HG02763 (cell line): ENCODE measurements at regions not wholly inside any gene's neighbourhood (a gene's known extent, or its start where the extent isn't known, plus 50 kb on each side); places are given as distances from the start of the nearest gene placed in this dataset.

ENCODE experiments used
- ATAC-seq: cut with Tn5 transposase; IDR thresholded peaks from one replicate; pipeline ENCODE4 v1.9.1; 2021; ENCODE audit warnings: mild to moderate bottlenecking, moderate library complexity; ENCODE audit not compliant: unreplicated experiment

GRCh38 chr5:145130996-145131395, 704.1 kb downstream of the PRELID2 start:
- no peak for ATAC-seq

- no peak for ATAC-seq
Measured at GRCh38 chr5:145129797-145130196, 705.3 kb downstream of the PRELID2 start.

GRCh38 chr5:145124806-145125205, 710.3 kb downstream of the PRELID2 start:
- no peak for ATAC-seq

DNA sequence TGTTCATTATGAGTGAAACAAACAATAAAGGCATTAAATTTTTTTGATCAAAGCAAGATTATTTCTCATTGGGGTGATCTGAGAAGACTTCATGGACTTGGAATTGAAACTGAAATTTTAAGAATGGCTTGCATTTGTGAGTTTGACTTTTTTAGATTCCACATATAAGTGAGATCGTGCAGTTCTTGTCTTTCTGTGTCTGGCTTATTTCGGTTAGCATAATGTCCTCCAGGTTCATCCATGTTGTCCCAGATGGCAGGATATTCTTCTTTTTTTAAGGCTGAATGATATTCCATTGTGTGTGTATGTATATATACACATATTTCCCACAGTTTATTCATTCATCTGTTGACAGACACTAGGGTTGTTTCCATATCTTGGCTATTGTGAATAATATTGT, 716.5 kb downstream of the PRELID2 start:
- no peak for ATAC-seq

- no peak for ATAC-seq
Measured at GRCh38 chr5:145118127-145118526, 717.0 kb downstream of the PRELID2 start.

GRCh38 chr5:145117285-145117684, 717.9 kb downstream of the PRELID2 start:
- ATAC-seq: no peak

GRCh38 chr5:145111420-145111819, 723.7 kb downstream of the PRELID2 start:
- ATAC-seq: no peak

DNA sequence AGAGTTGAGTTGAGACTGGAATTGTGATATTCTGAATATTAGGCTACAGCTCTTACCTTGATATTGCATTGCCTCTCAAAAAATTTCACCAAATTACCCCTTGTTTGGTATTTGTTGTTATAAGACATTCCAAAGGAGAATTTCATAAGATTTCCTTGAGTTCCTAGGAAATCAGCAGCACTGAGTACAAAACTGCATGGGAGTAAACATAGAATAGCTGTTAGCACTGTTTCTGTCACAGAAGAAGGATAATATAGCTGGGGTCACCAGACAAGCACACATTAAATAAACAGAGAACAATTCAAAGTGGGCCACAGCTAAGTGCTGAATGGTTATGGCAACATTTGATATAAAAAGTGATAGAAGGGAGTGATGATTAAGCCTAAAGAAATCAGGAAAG, 724.3 kb downstream of the PRELID2 start:
- no peak for ATAC-seq

GRCh38 chr5:145110181-145110580, 725.0 kb downstream of the PRELID2 start:
- ATAC-seq: no peak

DNA sequence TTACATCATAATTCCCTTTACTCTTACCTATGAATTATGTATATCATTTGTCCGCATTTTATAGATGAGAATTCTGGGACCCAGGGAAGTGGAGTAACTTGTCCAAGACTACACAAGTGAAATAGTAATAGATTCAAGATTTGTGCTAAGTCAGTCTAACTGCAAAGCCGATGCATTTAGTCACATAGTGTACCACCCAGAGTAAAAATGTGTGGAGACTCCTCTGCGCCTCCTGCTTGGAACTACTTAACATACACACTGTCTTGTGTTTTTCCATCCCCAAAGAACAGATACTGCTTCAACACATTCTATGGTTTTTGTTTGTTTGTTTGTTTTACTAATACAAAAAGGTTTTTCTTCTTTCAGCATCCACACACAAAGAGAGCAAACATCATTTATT, 729.8 kb downstream of the PRELID2 start:
- no peak for ATAC-seq

GRCh38 chr5:145104106-145104505, 731.0 kb downstream of the PRELID2 start:
- no peak for ATAC-seq

GRCh38 chr5:145101246-145101645, 733.9 kb downstream of the PRELID2 start:
- no peak for ATAC-seq

GRCh38 chr5:145090115-145090514, 745.0 kb downstream of the PRELID2 start:
- ATAC-seq: no peak

- no peak for ATAC-seq
Measured at GRCh38 chr5:145084834-145085233, 750.3 kb downstream of the PRELID2 start.

DNA sequence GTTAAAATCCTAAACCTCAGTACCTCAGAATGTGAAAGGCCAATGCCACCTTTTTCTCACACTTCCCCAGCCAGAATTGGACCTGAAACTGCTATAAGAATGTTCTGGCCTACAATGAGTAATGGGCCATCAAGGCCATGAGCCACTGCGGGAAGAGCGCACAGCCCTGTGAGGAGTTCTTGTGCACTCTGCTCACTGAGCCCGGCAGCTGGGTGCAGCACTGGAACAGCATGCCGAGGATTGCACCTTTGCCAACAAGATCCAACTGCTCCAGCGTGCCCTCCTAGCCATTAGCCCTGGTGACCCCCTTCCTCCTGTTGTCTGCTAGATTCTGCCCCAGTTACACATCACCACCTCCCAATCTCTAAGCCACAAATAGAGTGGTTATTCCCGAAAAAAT, 758.1 kb downstream of the PRELID2 start:
- ATAC-seq: no peak

GRCh38 chr5:145076040-145076439, 759.1 kb downstream of the PRELID2 start:
- ATAC-seq: no peak

- no peak for ATAC-seq
Measured at GRCh38 chr5:145072889-145073288, 762.3 kb downstream of the PRELID2 start.

DNA sequence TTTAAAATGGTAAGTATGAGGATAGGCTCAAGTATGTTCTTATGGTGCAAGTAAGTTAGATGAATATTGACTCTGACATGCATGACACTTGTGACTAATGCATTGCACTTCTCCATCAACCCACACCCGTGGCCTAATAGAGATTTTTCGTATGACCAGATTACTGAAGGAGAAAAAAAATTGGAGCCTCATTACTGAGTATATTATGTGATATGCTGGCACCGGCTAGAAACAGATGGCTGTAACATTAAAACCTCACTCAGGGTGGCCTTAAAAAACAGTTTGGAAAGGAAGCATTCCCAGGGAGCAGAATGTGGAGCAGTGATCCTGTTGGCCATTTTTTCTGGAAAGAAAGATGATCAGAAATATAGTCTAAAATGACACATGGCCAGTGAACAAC, 766.4 kb downstream of the PRELID2 start:
- no peak for ATAC-seq

DNA sequence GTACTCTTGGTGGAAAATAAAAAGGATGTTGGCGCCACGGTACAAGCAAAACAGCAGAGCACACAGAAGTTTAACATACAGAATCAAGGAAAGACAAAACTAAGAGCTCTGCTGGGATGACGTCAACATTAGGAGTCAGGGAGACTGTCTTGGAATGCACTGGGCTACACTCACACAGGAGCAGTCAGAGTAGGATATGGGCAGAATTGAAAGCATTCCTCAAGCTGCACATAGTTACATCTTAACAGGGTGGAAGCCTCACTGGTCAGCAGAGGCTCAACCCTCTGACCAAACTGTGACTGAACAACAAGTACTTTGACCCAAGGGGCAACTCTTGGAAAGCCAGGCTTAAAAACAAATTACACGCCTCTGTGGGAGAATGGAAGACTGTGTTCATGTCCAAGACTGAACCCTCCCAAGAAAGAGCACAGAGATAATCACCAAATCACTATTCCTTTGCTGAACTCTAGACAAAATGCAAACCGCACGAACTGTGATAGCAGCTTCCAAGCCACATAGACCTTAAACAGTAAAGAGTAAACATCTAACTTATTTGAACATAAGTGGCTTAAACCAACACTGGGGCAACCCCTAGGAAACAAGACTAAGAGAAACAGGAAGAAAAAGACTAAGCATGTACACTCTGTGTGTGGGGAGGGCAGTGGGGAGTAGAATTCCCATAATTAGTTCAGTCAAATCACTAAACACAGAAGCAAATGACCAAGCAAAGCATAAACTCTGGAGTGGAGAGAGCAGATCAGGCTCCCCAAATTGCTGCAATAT, 772.7 kb downstream of the PRELID2 start:
- no peak for ATAC-seq

GRCh38 chr5:145056800-145057199, 778.3 kb downstream of the PRELID2 start:
- ATAC-seq: peak; percentile 94

GRCh38 chr5:145050181-145050580, 785.0 kb downstream of the PRELID2 start:
- no peak for ATAC-seq

DNA sequence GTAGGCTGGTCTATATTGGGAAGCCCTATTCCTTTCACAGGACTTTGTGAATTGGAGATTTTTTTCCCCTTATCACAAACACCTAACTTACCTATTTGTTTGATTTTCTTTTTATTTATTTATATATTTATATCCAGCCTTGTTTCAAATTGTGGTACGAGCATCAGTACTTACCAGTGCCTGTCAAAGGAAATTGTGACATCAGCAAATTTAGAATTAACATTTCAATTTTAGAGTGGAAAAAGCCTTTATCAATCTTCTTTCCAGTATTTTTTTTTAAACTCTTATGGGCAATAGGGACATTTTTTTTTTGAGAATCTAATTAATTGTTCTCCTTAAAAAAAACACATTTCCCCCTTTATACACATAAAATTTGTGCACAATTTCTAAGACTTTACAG, 790.2 kb downstream of the PRELID2 start:
- no peak for ATAC-seq

GRCh38 chr5:145028626-145029025, 806.5 kb downstream of the PRELID2 start:
- no peak for ATAC-seq
